ENCODE measurements at regions not wholly inside any gene's neighbourhood (a gene's known extent, or its start where the extent isn't known, plus 50 kb on each side); places are given as distances from the start of the nearest gene placed in this dataset.
"Not testable (repeated sequence)": the region's sequence is repeated elsewhere in the genome, so short reads cannot be mapped to it uniquely, and the experiment has no call there.

GRCh38 chr6:84953111-84953755 is 188.8 kb upstream of the TBX18 start:
- Mint-ChIP-seq H3K4me3 (no peak overlapping the region), H3K27ac (no peak overlapping the region), H3K27me3 (no peaks in the 10 kb centered on the region), H3K4me1 (no peaks in the 10 kb centered on the region), H3K9me3 (ENCODE audit: low read depth) (peaks cover 8% of the 10 kb centered on the region), H3K36me3 (no peaks in the 10 kb centered on the region)
- CTCF ChIA-PET, result no interaction called here
- no peak for ATAC-seq
- no peak for DNase-seq

- H3K27ac Mint-ChIP-seq; H3K4me1 Mint-ChIP-seq; H3K36me3 Mint-ChIP-seq; H3K4me3 Mint-ChIP-seq; H3K27me3 Mint-ChIP-seq; H3K9me3 Mint-ChIP-seq (ENCODE audit: low read depth); CTCF ChIA-PET; ATAC-seq; DNase-seq: not testable (repeated sequence)
Observed at GRCh38 chr6:84944926-84945325, 180.5 kb upstream of the TBX18 start.

GRCh38 chr6:84943905-84944304 is 179.5 kb upstream of the TBX18 start:
- H3K27me3 Mint-ChIP-seq, result no peaks in the 10 kb centered on the region
- H3K36me3 Mint-ChIP-seq, result no peaks in the 10 kb centered on the region
- no peaks in the 10 kb centered on the region for H3K4me1 Mint-ChIP-seq
- no peak overlapping the region for H3K27ac Mint-ChIP-seq
- no peak for DNase-seq
- H3K4me3 Mint-ChIP-seq, result no peak overlapping the region
- H3K9me3 Mint-ChIP-seq (ENCODE audit: low read depth), result peaks cover 2% of the 10 kb centered on the region
- ATAC-seq, result no peak
- CTCF ChIA-PET, result no interaction called here

- not testable (repeated sequence) for ATAC-seq, H3K4me1 Mint-ChIP-seq
Observed at GRCh38 chr6:84941609-84942008, 177.2 kb upstream of the TBX18 start.

GRCh38 chr6:84929212-84929611 is 164.8 kb upstream of the TBX18 start:
- Mint-ChIP-seq H3K9me3 (ENCODE audit: low read depth) (no peaks in the 10 kb centered on the region), H3K4me1 (no peaks in the 10 kb centered on the region), H3K36me3 (no peaks in the 10 kb centered on the region), H3K27me3 (no peaks in the 10 kb centered on the region), H3K4me3 (no peak overlapping the region), H3K27ac (no peak overlapping the region)
- DNase-seq, result no peak
- no peak for ATAC-seq
- CTCF ChIA-PET, result no interaction called here

More at GRCh38 chr6:84941609-84942008, 177.2 kb upstream of the TBX18 start:
- CTCF ChIA-PET; H3K4me3 Mint-ChIP-seq; H3K27me3 Mint-ChIP-seq; H3K36me3 Mint-ChIP-seq; H3K27ac Mint-ChIP-seq; DNase-seq; H3K9me3 Mint-ChIP-seq (ENCODE audit: low read depth): not testable (repeated sequence)

- Mint-ChIP-seq H3K9me3 (ENCODE audit: low read depth) (no peaks in the 10 kb centered on the region), H3K4me1 (no peaks in the 10 kb centered on the region), H3K36me3 (no peaks in the 10 kb centered on the region), H3K27me3 (no peaks in the 10 kb centered on the region), H3K27ac (no peak overlapping the region), H3K4me3 (no peak overlapping the region)
- ATAC-seq, result no peak
- CTCF ChIA-PET, result no interaction called here
- DNase-seq, result no peak
Observed at GRCh38 chr6:84927551-84927950, 163.2 kb upstream of the TBX18 start.

- ATAC-seq (no peak), DNase-seq (no peak)
- no peaks in the 10 kb centered on the region for H3K9me3 Mint-ChIP-seq (ENCODE audit: low read depth)
- H3K4me3 Mint-ChIP-seq, result no peak overlapping the region
- H3K27ac Mint-ChIP-seq, result no peak overlapping the region
- no peaks in the 10 kb centered on the region for H3K4me1 Mint-ChIP-seq
- H3K27me3 Mint-ChIP-seq, result no peaks in the 10 kb centered on the region
- H3K36me3 Mint-ChIP-seq, result no peaks in the 10 kb centered on the region
- CTCF ChIA-PET, result no interaction called here
Observed at GRCh38 chr6:84926189-84927155, 162.1 kb upstream of the TBX18 start.

GRCh38 chr6:84921891-84922290 is 157.5 kb upstream of the TBX18 start:
- H3K4me1 Mint-ChIP-seq, result no peaks in the 10 kb centered on the region
- no peak for ATAC-seq

GRCh38 chr6:84920021-84920420 is 155.6 kb upstream of the TBX18 start:
- DNase-seq, result no peak
- CTCF ChIA-PET, result no interaction called here
- H3K9me3 Mint-ChIP-seq (ENCODE audit: low read depth), result no peaks in the 10 kb centered on the region
- H3K27ac Mint-ChIP-seq, result no peak overlapping the region
- H3K27me3 Mint-ChIP-seq, result no peaks in the 10 kb centered on the region
- no peak for ATAC-seq
- no peaks in the 10 kb centered on the region for H3K4me1 Mint-ChIP-seq
- H3K36me3 Mint-ChIP-seq, result no peaks in the 10 kb centered on the region
- no peak overlapping the region for H3K4me3 Mint-ChIP-seq

More at GRCh38 chr6:84921891-84922290, 157.5 kb upstream of the TBX18 start:
- H3K27ac Mint-ChIP-seq, result no peak overlapping the region
- H3K36me3 Mint-ChIP-seq, result no peaks in the 10 kb centered on the region
- H3K27me3 Mint-ChIP-seq, result no peaks in the 10 kb centered on the region
- no peak overlapping the region for H3K4me3 Mint-ChIP-seq
- CTCF ChIA-PET, result no interaction called here
- no peak for DNase-seq
- H3K9me3 Mint-ChIP-seq (ENCODE audit: low read depth), result no peaks in the 10 kb centered on the region

- DNase-seq (no peak), ATAC-seq (no peak)
- Mint-ChIP-seq H3K9me3 (ENCODE audit: low read depth) (no peaks in the 10 kb centered on the region), H3K36me3 (no peaks in the 10 kb centered on the region), H3K4me1 (no peaks in the 10 kb centered on the region), H3K27me3 (no peaks in the 10 kb centered on the region), H3K4me3 (no peak overlapping the region), H3K27ac (no peak overlapping the region)
- CTCF ChIA-PET, result no interaction called here
Observed at GRCh38 chr6:84916704-84917103, 152.3 kb upstream of the TBX18 start.

- DNase-seq, result no peak
- Mint-ChIP-seq H3K27me3 (no peaks in the 10 kb centered on the region), H3K4me3 (no peak overlapping the region), H3K9me3 (ENCODE audit: low read depth) (no peaks in the 10 kb centered on the region), H3K36me3 (no peaks in the 10 kb centered on the region), H3K27ac (no peak overlapping the region), H3K4me1 (no peaks in the 10 kb centered on the region)
- CTCF ChIA-PET, result no interaction called here
- no peak for ATAC-seq
Observed at GRCh38 chr6:84912472-84913322, 148.3 kb upstream of the TBX18 start.

- no peaks in the 10 kb centered on the region for H3K27me3 Mint-ChIP-seq
- CTCF ChIA-PET, result no interaction called here
Observed at GRCh38 chr6:84910906-84911607, 146.7 kb upstream of the TBX18 start.

GRCh38 chr6:84908304-84908904 is 144.0 kb upstream of the TBX18 start:
- CTCF ChIA-PET, result no interaction called here
- no peaks in the 10 kb centered on the region for H3K27me3 Mint-ChIP-seq
- no peaks in the 10 kb centered on the region for H3K36me3 Mint-ChIP-seq

More at GRCh38 chr6:84910906-84911607, 146.7 kb upstream of the TBX18 start:
- Mint-ChIP-seq H3K36me3 (no peaks in the 10 kb centered on the region), H3K4me1 (no peaks in the 10 kb centered on the region), H3K9me3 (ENCODE audit: low read depth) (no peaks in the 10 kb centered on the region), H3K4me3 (no peak overlapping the region), H3K27ac (no peak overlapping the region)
- DNase-seq, result no peak
- no peak for ATAC-seq

More at GRCh38 chr6:84908304-84908904, 144.0 kb upstream of the TBX18 start:
- H3K9me3 Mint-ChIP-seq (ENCODE audit: low read depth), result no peaks in the 10 kb centered on the region
- no peaks in the 10 kb centered on the region for H3K4me1 Mint-ChIP-seq
- H3K27ac Mint-ChIP-seq, result no peak overlapping the region
- no peak for ATAC-seq
- H3K4me3 Mint-ChIP-seq, result no peak overlapping the region
- DNase-seq, result no peak

All from activated CD8-positive, alpha-beta memory T cell treated with anti-CD3 and anti-CD28 coated beads, Interleukin-2, amount 10 ng/mL, durations not matched to agents 7 days and 5 days (primary cell).